Neural cell (in vitro differentiated cells): ENCODE measurements at regions not wholly inside any gene's neighbourhood (a gene's known extent, or its start where the extent isn't known, plus 50 kb on each side); places are given as distances from the start of the nearest gene placed in this dataset.

Experiments used
- H2AFZ ChIP-seq: fragments of 200-600, 300-800 bp; sonication (generic), shearing (Covaris generic); 2 replicates; pipeline ENCODE4 v1.6.0; 2014; ENCODE audit warnings: low read depth, mild to moderate bottlenecking, antibody characterized with exemption, low read length, moderate library complexity
- H3F3A ChIP-seq: fragments of 200-600 bp; shearing (Covaris generic); 2 replicates; pipeline ENCODE4 v1.6.1; 2016; ENCODE audit warnings: mild to moderate bottlenecking, moderate library complexity, mixed read lengths, antibody characterized with exemption, low read length; ENCODE audit not compliant: insufficient read depth, poor library complexity, severe bottlenecking
- H3K27ac ChIP-seq: fragments of 200-600, 300-800 bp; sonication (generic), shearing (Covaris generic); 2 replicates; pipeline ENCODE4 v1.5.1; 2014; ENCODE audit warnings: mild to moderate bottlenecking, low read length, moderate library complexity
- H3K27me3 ChIP-seq: fragments of 300-800, 200-600 bp; sonication (generic), shearing (Covaris generic); 2 replicates; pipeline ENCODE4 v1.6.0; 2014; ENCODE audit warnings: mild to moderate bottlenecking, low read depth, low read length, moderate library complexity; ENCODE audit not compliant: insufficient read depth
- H3K36me3 ChIP-seq: fragments of 300-800, 200-600 bp; sonication (generic), shearing (Covaris generic); 2 replicates; pipeline ENCODE4 v1.5.1; 2014; ENCODE audit warnings: mild to moderate bottlenecking, antibody characterized with exemption, low read length, moderate library complexity; ENCODE audit not compliant: insufficient read depth
- H3K4me2 ChIP-seq: fragments of 300-800, 200-600 bp; sonication (generic), shearing (Covaris generic); 2 replicates; pipeline ENCODE4 v1.6.0; 2014; ENCODE audit warnings: mild to moderate bottlenecking, low read length
- H3K4me3 ChIP-seq: fragments of 300-800, 200-600 bp; sonication (generic), shearing (Covaris generic); 2 replicates; pipeline ENCODE4 v1.5.1; 2014; ENCODE audit warnings: mild to moderate bottlenecking, low read length, moderate library complexity
- H3K79me2 ChIP-seq: fragments of 200-600 bp; shearing (Covaris generic); replicated peaks from 2 replicates; pipeline ENCODE4 v1.6.0; 2014; ENCODE audit warnings: mild to moderate bottlenecking, low read length, moderate library complexity; ENCODE audit not compliant: insufficient read depth
- H3K9ac ChIP-seq: fragments of 300-800, 200-600 bp; sonication (generic), shearing (Covaris generic); 2 replicates; pipeline ENCODE4 v1.6.1; 2016; ENCODE audit warnings: mild to moderate bottlenecking, low read length, mixed read lengths
- H3K9me2 ChIP-seq: fragments of 200-600 bp; shearing (Covaris generic); 2 replicates; pipeline ENCODE4 v1.6.1; 2016; ENCODE audit warnings: mild to moderate bottlenecking, low read length, mixed read lengths; ENCODE audit not compliant: insufficient read depth
- H3K9me3 ChIP-seq: fragments of 200-600, 300-800 bp; sonication (generic), shearing (Covaris generic); 2 replicates; pipeline ENCODE4 v1.6.1; 2016; ENCODE audit warnings: mild to moderate bottlenecking, mixed run types, low read length, moderate library complexity, mixed read lengths
- H4K20me1 ChIP-seq: fragments of 200-600 bp; shearing (Covaris generic); 2 replicates; pipeline ENCODE4 v1.6.1; 2016; ENCODE audit warnings: mild to moderate bottlenecking, mixed run types; ENCODE audit not compliant: insufficient read depth
- EP300 ChIP-seq: fragments of 450-650 bp; conservative IDR thresholded peaks from 2 replicates; pipeline ENCODE4 v1.6.1; 2014; ENCODE audit warnings: antibody characterized with exemption, mild to moderate bottlenecking, moderate library complexity; ENCODE audit not compliant: poor library complexity, severe bottlenecking
- EZH2 ChIP-seq: fragments of 200-600, 300-800 bp; shearing (Covaris generic), sonication (generic); IDR thresholded peaks from 2 replicates; pipeline ENCODE4 v1.6.1; 2014; ENCODE audit warnings: antibody characterized with exemption, low read length, borderline replicate concordance, mild to moderate bottlenecking; ENCODE audit not compliant: insufficient read depth, poor library complexity, severe bottlenecking
- MXI1 ChIP-seq: fragments of 450-650 bp; conservative IDR thresholded peaks from 2 replicates; pipeline ENCODE4 v1.6.1; 2014; ENCODE audit warnings: antibody characterized with exemption, mild to moderate bottlenecking; ENCODE audit not compliant: poor library complexity, severe bottlenecking
- POLR2AphosphoS5 ChIP-seq: IDR thresholded peaks from 2 replicates; pipeline ENCODE4 v1.6.1; 2012
- RAD21 ChIP-seq: fragments of 450-650 bp; conservative IDR thresholded peaks from 2 replicates; pipeline ENCODE4 v1.6.1; 2014; ENCODE audit warnings: antibody characterized with exemption, mild to moderate bottlenecking, moderate library complexity
- REST ChIP-seq: IDR thresholded peaks from 2 replicates; pipeline ENCODE4 v1.6.1; 2012; ENCODE audit warnings: borderline replicate concordance
- SMC3 ChIP-seq: fragments of 450-650 bp; conservative IDR thresholded peaks from 2 replicates; pipeline ENCODE4 v1.6.1; 2014; ENCODE audit warnings: antibody characterized with exemption, mild to moderate bottlenecking, moderate library complexity; ENCODE audit not compliant: poor library complexity
- TAF1 ChIP-seq: IDR thresholded peaks from 2 replicates; pipeline ENCODE4 v1.6.1; 2012; ENCODE audit warnings: low read depth
- TF ChIP-seq, protein P1 (sequence below): fragments of 450-650 bp; IDR thresholded peaks from 2 replicates; pipeline ENCODE4 v1.5.1; 2014; ENCODE audit warnings: antibody characterized with exemption, mild to moderate bottlenecking, moderate library complexity; ENCODE audit not compliant: poor library complexity, severe bottlenecking

DNA sequence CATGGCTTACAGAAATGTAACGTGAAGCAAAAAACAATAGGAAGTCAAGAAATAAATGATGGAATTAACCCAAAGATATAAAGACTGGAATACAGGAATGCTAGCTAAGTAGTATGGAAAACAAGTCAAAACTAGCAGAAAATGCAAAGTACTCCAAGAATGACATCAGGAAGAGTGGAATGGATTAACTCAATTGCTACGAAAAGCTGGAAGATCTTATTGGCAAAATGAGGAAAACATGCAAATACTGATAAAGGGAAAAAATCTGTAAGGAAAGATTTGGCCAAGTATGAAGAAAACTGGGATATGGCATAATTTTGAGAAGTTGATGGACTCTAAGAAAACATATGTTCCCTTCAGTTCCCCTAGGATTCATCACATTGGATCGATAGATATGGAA is 324.5 kb upstream of the ZNF608 start:
- Histone ChIP-seq H3K27me3 (no peaks in the 10 kb centered on the region), H3K36me3 (no peaks in the 10 kb centered on the region), H3F3A (peaks cover 3% of the 10 kb centered on the region), H3K9me3 (peaks cover 4% of the 10 kb centered on the region), H3K4me3 (no peak overlapping the region), H3K27ac (no peak overlapping the region), H3K4me2 (no peak overlapping the region), H3K9me2 (no peaks in the 10 kb centered on the region), H3K79me2 (no peaks in the 10 kb centered on the region), H2AFZ (no peak overlapping the region), H4K20me1 (no peaks in the 10 kb centered on the region), H3K9ac (no peak overlapping the region)
- no peak for TF ChIP-seq POLR2AphosphoS5

- H3K4me3 ChIP-seq = no peak overlapping the region
- H3K27ac ChIP-seq = no peak overlapping the region
- H3F3A ChIP-seq = no peaks in the 10 kb centered on the region
- H3K9me2 ChIP-seq = no peaks in the 10 kb centered on the region
- H2AFZ ChIP-seq = no peak overlapping the region
- H3K9me3 ChIP-seq = peaks cover 4% of the 10 kb centered on the region
- no peak overlapping the region for H3K9ac ChIP-seq
- no peaks in the 10 kb centered on the region for H3K27me3 ChIP-seq
- no peak for TF ChIP-seq EP300
- TF ChIP-seq SMC3 = no peak
- no peak for TF ChIP-seq EZH2
- no peak for TF ChIP-seq POLR2AphosphoS5
- TF ChIP-seq TAF1 = no peak
- TF ChIP-seq, protein P1, sequence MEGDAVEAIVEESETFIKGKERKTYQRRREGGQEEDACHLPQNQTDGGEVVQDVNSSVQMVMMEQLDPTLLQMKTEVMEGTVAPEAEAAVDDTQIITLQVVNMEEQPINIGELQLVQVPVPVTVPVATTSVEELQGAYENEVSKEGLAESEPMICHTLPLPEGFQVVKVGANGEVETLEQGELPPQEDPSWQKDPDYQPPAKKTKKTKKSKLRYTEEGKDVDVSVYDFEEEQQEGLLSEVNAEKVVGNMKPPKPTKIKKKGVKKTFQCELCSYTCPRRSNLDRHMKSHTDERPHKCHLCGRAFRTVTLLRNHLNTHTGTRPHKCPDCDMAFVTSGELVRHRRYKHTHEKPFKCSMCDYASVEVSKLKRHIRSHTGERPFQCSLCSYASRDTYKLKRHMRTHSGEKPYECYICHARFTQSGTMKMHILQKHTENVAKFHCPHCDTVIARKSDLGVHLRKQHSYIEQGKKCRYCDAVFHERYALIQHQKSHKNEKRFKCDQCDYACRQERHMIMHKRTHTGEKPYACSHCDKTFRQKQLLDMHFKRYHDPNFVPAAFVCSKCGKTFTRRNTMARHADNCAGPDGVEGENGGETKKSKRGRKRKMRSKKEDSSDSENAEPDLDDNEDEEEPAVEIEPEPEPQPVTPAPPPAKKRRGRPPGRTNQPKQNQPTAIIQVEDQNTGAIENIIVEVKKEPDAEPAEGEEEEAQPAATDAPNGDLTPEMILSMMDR = no peak
- no peaks in the 10 kb centered on the region for H3K36me3 ChIP-seq
- H4K20me1 ChIP-seq = no peaks in the 10 kb centered on the region
- H3K4me2 ChIP-seq = no peak overlapping the region
- H3K79me2 ChIP-seq = no peaks in the 10 kb centered on the region
Measured at GRCh38 chr5:125073090-125073489, 326.7 kb upstream of the ZNF608 start.

GRCh38 chr5:125075567-125075966 is 329.1 kb upstream of the ZNF608 start:
- Histone ChIP-seq H4K20me1 (no peaks in the 10 kb centered on the region), H3K9me2 (no peaks in the 10 kb centered on the region)

More at GRCh38 chr5:125075567-125075966, 329.1 kb upstream of the ZNF608 start:
- Histone ChIP-seq H3K9me3 (peaks cover 4% of the 10 kb centered on the region), H3K4me2 (no peak overlapping the region), H3K4me3 (no peak overlapping the region), H3K79me2 (no peaks in the 10 kb centered on the region), H3F3A (no peaks in the 10 kb centered on the region), H3K9ac (no peak overlapping the region), H2AFZ (no peak overlapping the region), H3K27ac (no peak overlapping the region), H3K36me3 (no peaks in the 10 kb centered on the region), H3K27me3 (no peaks in the 10 kb centered on the region)
- TF ChIP-seq REST (no peak), RAD21 (no peak), EZH2 (no peak), MXI1 (no peak), EP300 (no peak), SMC3 (no peak), TAF1 (no peak), POLR2AphosphoS5 (no peak)
- TF ChIP-seq, protein P1 = no peak
